Islet of Langerhans (tissue), 1 donor: ENCODE measurements at regions not wholly inside any gene's neighbourhood (a gene's known extent, or its start where the extent isn't known, plus 50 kb on each side); places are given as distances from the start of the nearest gene placed in this dataset.

Experiments used
- FAIRE-seq: peaks from one replicate; lab custom pipeline; 2011; peaks lifted over from hg19 to GRCh38; lab: Jason Lieb, UNC

DNA sequence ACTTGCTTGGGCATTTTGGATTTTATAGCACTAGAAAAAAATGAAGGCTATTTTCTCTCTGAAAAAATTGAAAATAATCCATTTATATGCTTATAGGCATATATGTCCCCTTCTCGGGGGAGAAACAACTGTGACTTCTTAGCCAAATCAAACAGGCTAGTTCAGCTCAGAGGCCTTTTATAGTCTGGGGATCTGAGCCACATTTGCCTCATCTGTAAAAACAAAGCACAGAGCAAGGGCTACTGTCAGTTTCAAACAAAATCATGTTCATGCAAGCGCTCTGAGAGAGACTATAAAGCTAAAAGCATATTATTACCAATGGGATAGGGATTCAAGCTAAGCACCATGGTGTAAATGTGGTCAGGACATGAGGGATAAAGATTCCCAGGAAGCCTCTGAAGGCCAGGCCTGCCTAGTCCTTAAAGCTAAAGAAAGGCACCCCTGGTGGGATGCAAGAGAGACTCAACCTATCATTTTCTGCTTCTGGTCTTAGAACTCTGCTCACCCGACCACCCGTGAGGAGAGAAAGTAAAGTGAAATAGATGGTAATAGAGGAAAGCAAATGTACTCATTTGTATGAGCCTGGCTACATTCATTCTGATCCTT, 51.0 kb upstream of the IL12A start:
- FAIRE-seq = no peak

GRCh38 chr3:159938714-159939113, 49.9 kb upstream of the IL12A start:
- FAIRE-seq = no peak
